Left lobe of liver (tissue), 2 donors: ENCODE measurements at regions not wholly inside any gene's neighbourhood (a gene's known extent, or its start where the extent isn't known, plus 50 kb on each side); places are given as distances from the start of the nearest gene placed in this dataset.

ENCODE experiments used
- ATAC-seq: fragments of 200-7000 bp; cut with Tn5 transposase; one replicate; pipeline ENCODE4 v1.9.1; 2020; ENCODE audit warnings: mild to moderate bottlenecking, moderate library complexity
- DNase-seq: peaks from one replicate; pipeline ENCODE4 v3.0.0-alpha.2; 2020; ENCODE audit warnings: low spot score
- donor health status: DM: no; HTN: no; CAD: no; lungs with moderate emphysema.
- donor health status: DM: no; HTN: yes; CAD: no.

GRCh38 chr1:56060906-56061305, 518.5 kb downstream of the PLPP3 start:
- DNase-seq (no peak), ATAC-seq (no peak)

- ATAC-seq (no peak), DNase-seq (no peak)
Measured at GRCh38 chr1:56057466-56058405, 521.6 kb downstream of the PLPP3 start.

- ATAC-seq (no peak), DNase-seq (no peak)
Measured at GRCh38 chr1:56056438-56057287, 522.7 kb downstream of the PLPP3 start.

- ATAC-seq (no peak), DNase-seq (no peak)
Measured at GRCh38 chr1:56054959-56055358, 524.4 kb downstream of the PLPP3 start.

- DNase-seq, result no peak
Measured at GRCh38 chr1:56052041-56052440, 527.3 kb downstream of the PLPP3 start.

GRCh38 chr1:56050911-56051310, 528.5 kb downstream of the PLPP3 start:
- DNase-seq, result no peak
- no peak for ATAC-seq

More at GRCh38 chr1:56052041-56052440, 527.3 kb downstream of the PLPP3 start:
- ATAC-seq, result no peak

GRCh38 chr1:56045477-56045876, 533.9 kb downstream of the PLPP3 start:
- ATAC-seq (no peak), DNase-seq (no peak)

GRCh38 chr1:56045062-56045461, 534.3 kb downstream of the PLPP3 start:
- no peak for DNase-seq
- no peak for ATAC-seq

GRCh38 chr1:56036479-56036878, 542.9 kb downstream of the PLPP3 start:
- DNase-seq (no peak), ATAC-seq (no peak)

- no peak for DNase-seq
- no peak for ATAC-seq
Measured at GRCh38 chr1:56034847-56035481, 544.4 kb downstream of the PLPP3 start.

GRCh38 chr1:56034222-56034621, 545.1 kb downstream of the PLPP3 start:
- no peak for DNase-seq
- no peak for ATAC-seq

- ATAC-seq (no peak), DNase-seq (no peak)
Measured at GRCh38 chr1:56033321-56034037, 545.9 kb downstream of the PLPP3 start.

GRCh38 chr1:56032096-56032676, 547.2 kb downstream of the PLPP3 start:
- no peak for DNase-seq
- ATAC-seq, result no peak

- ATAC-seq (no peak), DNase-seq (no peak)
Measured at GRCh38 chr1:56031001-56031400, 548.4 kb downstream of the PLPP3 start.

- ATAC-seq (no peak), DNase-seq (no peak)
Measured at GRCh38 chr1:56029319-56030003, 549.9 kb downstream of the PLPP3 start.

- DNase-seq (no peak), ATAC-seq (no peak)
Measured at GRCh38 chr1:56028911-56029310, 550.5 kb downstream of the PLPP3 start.

GRCh38 chr1:56028244-56028643, 551.1 kb downstream of the PLPP3 start:
- ATAC-seq (no peak), DNase-seq (no peak)

GRCh38 chr1:56025942-56026341, 553.4 kb downstream of the PLPP3 start:
- no peak for DNase-seq
- ATAC-seq, result no peak

GRCh38 chr1:56024155-56024554, 555.2 kb downstream of the PLPP3 start:
- no peak for ATAC-seq
- DNase-seq, result no peak

- no peak for ATAC-seq
Measured at GRCh38 chr1:56019922-56020321, 559.4 kb downstream of the PLPP3 start.

More at GRCh38 chr1:56019922-56020321, 559.4 kb downstream of the PLPP3 start:
- DNase-seq, result no peak
